Hepatocyte (in vitro differentiated cells): ENCODE measurements at regions not wholly inside any gene's neighbourhood (a gene's known extent, or its start where the extent isn't known, plus 50 kb on each side); places are given as distances from the start of the nearest gene placed in this dataset.
"Not testable (repeated sequence)": the region's sequence is repeated elsewhere in the genome, so short reads cannot be mapped to it uniquely, and the experiment has no call there.

Experiments used
- CTCF ChIP-seq: fragments of 200-600 bp; sonication (generic); IDR thresholded peaks from 2 replicates; pipeline ENCODE4 v1.5.1; 2016; ENCODE audit warnings: antibody characterized with exemption, mild to moderate bottlenecking; ENCODE audit not compliant: poor library complexity
- EZH2 ChIP-seq: fragments of 200-600 bp; sonication (generic); IDR thresholded peaks from 2 replicates; pipeline ENCODE4 v1.6.1; 2016; ENCODE audit warnings: antibody characterized with exemption, mild to moderate bottlenecking, borderline replicate concordance
- EZH2phosphoT487 ChIP-seq: fragments of 200-600 bp; sonication (generic); IDR thresholded peaks from one replicate; pipeline ENCODE4 v1.6.1; 2018; ENCODE audit warnings: antibody characterized with exemption, mild to moderate bottlenecking, low read depth, moderate library complexity; ENCODE audit not compliant: unreplicated experiment, severe bottlenecking

- TF ChIP-seq CTCF, EZH2, EZH2phosphoT487: not testable (repeated sequence)
Observed at GRCh38 chr22:22298654-22299009, 54.0 kb downstream of the VPREB1 start.
